ENCODE measurements at regions not wholly inside any gene's neighbourhood (a gene's known extent, or its start where the extent isn't known, plus 50 kb on each side); places are given as distances from the start of the nearest gene placed in this dataset.

DNA sequence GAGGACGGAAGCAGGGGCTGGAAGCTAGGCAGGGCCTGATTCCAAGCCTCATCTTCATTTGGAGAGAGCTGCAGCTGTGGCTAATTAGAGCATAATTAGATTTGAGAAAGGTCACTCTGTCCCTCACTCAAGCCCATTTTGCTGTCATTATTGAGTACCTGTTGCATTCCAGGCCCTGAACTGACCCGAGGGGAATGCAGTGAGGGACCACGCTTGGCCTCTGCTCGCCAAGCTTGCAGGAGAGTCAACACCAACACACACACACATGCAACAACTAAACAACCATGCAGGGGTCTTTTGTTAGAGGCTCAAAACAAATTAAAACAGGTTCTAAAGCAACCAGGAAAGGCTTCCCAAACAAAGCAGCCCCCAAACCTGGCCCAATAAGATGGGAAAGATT, 52.7 kb upstream of the MAMLD1 start:
- no peaks in the 10 kb centered on the region for H3K9me3 ChIP-seq
- no peak for DNase-seq (ENCODE audit: low spot score)
- H3K4me1 ChIP-seq, result no peaks in the 10 kb centered on the region
- H3K36me3 ChIP-seq, result no peaks in the 10 kb centered on the region
- H3K27ac ChIP-seq, result no peak overlapping the region
- TF ChIP-seq CTCF (IDR thresholded peaks at IDR 0.05), result no peak
- no peak overlapping the region for H3K4me3 ChIP-seq
- no peaks in the 10 kb centered on the region for H3K27me3 ChIP-seq

DNA sequence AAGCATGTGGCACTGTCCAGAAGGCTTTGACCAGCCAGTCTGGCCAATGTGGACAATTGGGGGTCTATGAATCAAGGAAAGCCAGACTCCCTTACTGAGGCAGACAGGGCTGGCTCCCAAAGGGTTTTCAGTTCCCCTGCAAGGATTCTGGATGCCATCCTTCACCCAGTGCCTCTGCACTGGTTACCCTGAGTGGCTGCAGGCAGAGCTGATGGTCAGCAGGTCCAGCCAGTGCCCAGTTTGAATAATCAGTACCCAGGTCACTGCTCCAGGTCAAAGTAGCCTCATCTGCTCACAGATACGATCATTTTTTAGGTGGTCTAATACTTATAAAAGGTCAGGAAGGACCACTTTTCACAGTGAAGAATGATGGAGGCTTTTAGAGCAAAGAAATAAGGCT, 52.2 kb upstream of the MAMLD1 start:
- H3K9me3 ChIP-seq, result no peaks in the 10 kb centered on the region
- no peak overlapping the region for H3K4me3 ChIP-seq
- no peaks in the 10 kb centered on the region for H3K4me1 ChIP-seq
- no peak for DNase-seq (ENCODE audit: low spot score)
- no peak overlapping the region for H3K27ac ChIP-seq
- TF ChIP-seq CTCF (IDR thresholded peaks at IDR 0.05), result no peak
- H3K36me3 ChIP-seq, result no peaks in the 10 kb centered on the region
- H3K27me3 ChIP-seq, result no peaks in the 10 kb centered on the region

GRCh38 chrX:150312931-150313330, 50.2 kb upstream of the MAMLD1 start:
- Histone ChIP-seq H3K27ac (no peak overlapping the region), H3K4me3 (no peak overlapping the region), H3K9me3 (no peaks in the 10 kb centered on the region), H3K4me1 (no peaks in the 10 kb centered on the region), H3K36me3 (no peaks in the 10 kb centered on the region), H3K27me3 (no peaks in the 10 kb centered on the region)
- TF ChIP-seq CTCF (IDR thresholded peaks at IDR 0.05), result no peak
- DNase-seq (ENCODE audit: low spot score), result peak; percentile 42

MicroRNAs encoded in the stretch of these regions (microRNA counts, 767-probe panel; counts per million panel counts)
- microRNA hsa-miR-2114-5p, result 0 to 31.0 counts per million in 2 donors

Small RNA genes lying in the stretch of these regions (microRNA-seq; reads per million reads assigned to microRNA genes)
- gene MIR2114 (ENCODE audit: borderline number of aligned reads in 2 of 2, borderline replicate concordance in 1 of 2), result 0.71 to 1.4 reads per million in 2 donors
